ENCODE measurements at regions not wholly inside any gene's neighbourhood (a gene's known extent, or its start where the extent isn't known, plus 50 kb on each side); places are given as distances from the start of the nearest gene placed in this dataset.

DNA sequence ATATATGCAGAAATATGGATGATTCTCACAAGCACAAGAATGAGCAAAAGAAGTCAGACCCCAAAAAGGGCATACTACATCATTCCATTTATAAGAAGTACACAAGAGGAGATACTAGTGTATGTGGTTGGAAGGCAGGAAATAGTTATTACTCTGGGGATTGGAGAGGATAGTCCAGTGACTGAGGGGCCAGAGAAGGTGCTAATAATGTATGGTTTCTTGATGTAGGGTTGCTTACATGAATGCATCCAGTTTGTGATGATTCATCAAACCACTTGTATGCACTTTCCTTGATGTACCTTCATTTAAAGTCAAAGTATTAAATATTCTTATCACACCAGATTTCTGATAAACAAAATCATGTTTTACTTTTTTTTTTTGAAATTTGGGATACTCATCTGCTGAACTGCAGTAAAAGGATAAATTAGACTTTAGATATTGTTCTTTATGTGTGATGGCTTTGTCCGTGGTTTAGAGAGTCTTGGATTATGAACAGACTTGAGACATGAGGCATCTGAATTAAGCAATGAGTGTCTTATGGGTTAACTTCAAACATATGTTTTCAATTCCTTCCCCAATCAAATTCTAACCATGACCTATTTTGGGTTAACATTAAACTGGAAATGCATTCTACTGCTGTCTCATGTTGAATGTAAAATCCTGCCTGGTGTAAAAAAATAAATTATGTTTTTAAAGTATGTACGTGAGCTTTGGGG is 171.2 kb downstream of the SEMA6D start:
- H3K27me3 ChIP-seq (ENCODE audit: control insufficient read depth, insufficient read depth, low read length): no peaks in the 10 kb centered on the region
- no peaks in the 10 kb centered on the region for H3K36me3 ChIP-seq (ENCODE audit: control insufficient read depth, insufficient read depth, low read length)
- H3K4me3 ChIP-seq (ENCODE audit: low read depth, low read length): no peak overlapping the region
- DNase-seq (ENCODE audit: low read depth): no peak
- TF ChIP-seq, protein P1, sequence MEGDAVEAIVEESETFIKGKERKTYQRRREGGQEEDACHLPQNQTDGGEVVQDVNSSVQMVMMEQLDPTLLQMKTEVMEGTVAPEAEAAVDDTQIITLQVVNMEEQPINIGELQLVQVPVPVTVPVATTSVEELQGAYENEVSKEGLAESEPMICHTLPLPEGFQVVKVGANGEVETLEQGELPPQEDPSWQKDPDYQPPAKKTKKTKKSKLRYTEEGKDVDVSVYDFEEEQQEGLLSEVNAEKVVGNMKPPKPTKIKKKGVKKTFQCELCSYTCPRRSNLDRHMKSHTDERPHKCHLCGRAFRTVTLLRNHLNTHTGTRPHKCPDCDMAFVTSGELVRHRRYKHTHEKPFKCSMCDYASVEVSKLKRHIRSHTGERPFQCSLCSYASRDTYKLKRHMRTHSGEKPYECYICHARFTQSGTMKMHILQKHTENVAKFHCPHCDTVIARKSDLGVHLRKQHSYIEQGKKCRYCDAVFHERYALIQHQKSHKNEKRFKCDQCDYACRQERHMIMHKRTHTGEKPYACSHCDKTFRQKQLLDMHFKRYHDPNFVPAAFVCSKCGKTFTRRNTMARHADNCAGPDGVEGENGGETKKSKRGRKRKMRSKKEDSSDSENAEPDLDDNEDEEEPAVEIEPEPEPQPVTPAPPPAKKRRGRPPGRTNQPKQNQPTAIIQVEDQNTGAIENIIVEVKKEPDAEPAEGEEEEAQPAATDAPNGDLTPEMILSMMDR (IDR thresholded peaks at IDR 0.05; ENCODE audit: insufficient read depth, low read length, poor library complexity, severe bottlenecking): no peak

DNA sequence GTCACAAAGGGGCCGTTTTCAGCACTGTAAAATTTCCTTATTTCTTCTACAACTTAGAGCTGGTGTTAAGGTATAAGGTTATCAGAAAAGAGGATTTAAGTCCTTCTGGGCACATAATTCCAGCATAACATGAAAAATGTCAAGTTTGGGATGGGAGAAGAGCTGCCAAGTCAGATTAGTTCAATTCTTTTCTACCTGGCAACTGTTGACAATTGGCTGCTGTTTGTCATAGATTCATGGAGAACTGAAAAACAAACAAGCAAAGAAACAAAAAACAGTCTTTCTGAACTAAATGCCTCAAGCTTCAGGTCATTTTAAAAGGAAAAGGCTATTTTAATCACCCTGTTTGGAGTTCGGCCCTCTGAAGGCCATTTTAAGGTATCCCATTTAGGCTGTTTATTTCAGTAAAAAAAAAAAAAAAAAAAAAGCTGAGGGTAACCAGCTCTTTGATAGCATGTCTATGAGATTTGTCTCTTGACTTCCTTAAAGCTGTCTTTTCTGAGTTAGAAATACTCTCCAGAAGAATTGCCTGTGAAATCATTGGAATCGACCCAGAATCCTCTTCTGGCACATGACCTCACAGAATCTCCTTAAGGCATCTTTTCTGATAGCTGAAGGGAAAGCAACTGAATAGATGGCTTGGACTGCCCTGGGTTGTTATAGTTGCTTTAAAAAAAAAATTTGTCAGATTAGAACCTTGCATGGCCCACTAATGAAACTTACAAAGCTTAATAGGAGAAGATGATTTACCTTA is 173.3 kb downstream of the SEMA6D start:
- TF ChIP-seq, protein P1 (IDR thresholded peaks at IDR 0.05; ENCODE audit: insufficient read depth, low read length, poor library complexity, severe bottlenecking): no peak
- Histone ChIP-seq H3K4me3 (ENCODE audit: low read depth, low read length) (no peak overlapping the region), H3K27me3 (ENCODE audit: control insufficient read depth, insufficient read depth, low read length) (no peaks in the 10 kb centered on the region), H3K36me3 (ENCODE audit: control insufficient read depth, insufficient read depth, low read length) (no peaks in the 10 kb centered on the region)
- DNase-seq (ENCODE audit: low read depth): no peak

DNA sequence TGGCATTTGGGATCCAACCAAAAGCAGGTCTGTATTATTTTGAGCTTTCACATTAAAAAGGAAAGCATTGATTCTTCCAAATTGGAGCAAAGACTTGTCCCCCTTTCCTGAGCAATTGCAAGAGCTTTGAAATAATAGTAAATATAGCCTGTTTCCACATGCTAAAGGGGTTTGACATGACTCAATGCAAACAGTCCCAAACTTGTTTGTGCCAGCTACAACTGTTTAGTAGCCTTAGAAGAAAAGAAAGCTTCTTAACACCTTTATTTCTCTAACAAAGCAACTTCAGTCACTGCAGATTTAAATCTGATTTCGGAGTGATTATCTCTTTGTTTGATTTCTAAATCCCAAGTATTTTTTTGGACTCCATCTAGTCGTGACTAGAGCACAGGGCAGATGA is 180.2 kb downstream of the SEMA6D start:
- H3K36me3 ChIP-seq (ENCODE audit: control insufficient read depth, insufficient read depth, low read length): no peaks in the 10 kb centered on the region
- H3K27me3 ChIP-seq (ENCODE audit: control insufficient read depth, insufficient read depth, low read length): no peaks in the 10 kb centered on the region
- DNase-seq (ENCODE audit: low read depth): no peak
- no peak overlapping the region for H3K4me3 ChIP-seq (ENCODE audit: low read depth, low read length)
- TF ChIP-seq, protein P1 (IDR thresholded peaks at IDR 0.05; ENCODE audit: insufficient read depth, low read length, poor library complexity, severe bottlenecking): no peak

DNA sequence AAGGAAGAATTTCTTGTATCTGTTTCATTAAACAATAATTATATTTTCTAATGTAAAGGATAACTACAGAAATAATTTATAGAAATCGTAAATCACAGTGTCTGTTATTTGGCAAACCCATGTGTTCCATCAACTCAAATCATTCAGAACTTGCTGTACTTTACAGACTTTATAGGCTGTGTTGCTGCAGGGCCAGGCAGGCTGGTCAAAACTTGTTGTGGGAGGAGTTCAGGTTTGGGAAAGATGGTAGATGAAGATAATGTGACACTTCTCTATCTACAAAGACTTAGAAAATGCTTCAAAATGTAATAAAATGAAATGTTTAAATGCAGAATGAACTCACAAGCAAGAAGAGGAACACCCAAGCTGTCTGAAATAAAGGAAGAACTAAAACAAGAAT is 183.4 kb downstream of the SEMA6D start:
- DNase-seq (ENCODE audit: low read depth): no peak
- H3K36me3 ChIP-seq (ENCODE audit: control insufficient read depth, insufficient read depth, low read length): no peaks in the 10 kb centered on the region

DNA sequence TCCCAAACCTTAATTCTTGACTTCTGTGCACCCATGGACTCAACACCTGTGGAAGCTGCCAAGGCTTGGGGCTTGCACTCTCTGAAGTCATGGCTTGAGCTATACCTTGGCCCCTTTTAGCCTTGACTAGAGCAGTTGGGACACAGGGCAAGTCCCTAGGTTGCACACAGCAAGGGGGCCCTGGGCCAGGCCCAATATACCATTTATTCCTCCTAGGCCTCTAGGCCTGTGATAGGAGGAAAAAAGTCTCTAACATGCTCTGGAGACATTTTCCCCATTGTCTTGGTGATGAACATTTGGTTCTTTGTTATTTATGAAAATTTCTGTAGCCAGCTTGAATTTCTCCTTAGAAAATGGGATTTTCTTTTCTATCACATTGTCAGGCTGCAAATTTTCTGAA is 186.1 kb downstream of the SEMA6D start:
- DNase-seq (ENCODE audit: low read depth): no peak
- TF ChIP-seq, protein P1 (IDR thresholded peaks at IDR 0.05; ENCODE audit: insufficient read depth, low read length, poor library complexity, severe bottlenecking): no peak
- no peaks in the 10 kb centered on the region for H3K27me3 ChIP-seq (ENCODE audit: control insufficient read depth, insufficient read depth, low read length)
- H3K4me3 ChIP-seq (ENCODE audit: low read depth, low read length): no peak overlapping the region
- H3K36me3 ChIP-seq (ENCODE audit: control insufficient read depth, insufficient read depth, low read length): no peaks in the 10 kb centered on the region

More for the DNA sequence above, 183.4 kb downstream of the SEMA6D start:
- TF ChIP-seq, protein P1 (IDR thresholded peaks at IDR 0.05; ENCODE audit: insufficient read depth, low read length, poor library complexity, severe bottlenecking): no peak
- no peaks in the 10 kb centered on the region for H3K27me3 ChIP-seq (ENCODE audit: control insufficient read depth, insufficient read depth, low read length)
- no peak overlapping the region for H3K4me3 ChIP-seq (ENCODE audit: low read depth, low read length)

Data from kidney epithelial cell (primary cell).